ENCODE measurements at regions not wholly inside any gene's neighbourhood (a gene's known extent, or its start where the extent isn't known, plus 50 kb on each side); places are given as distances from the start of the nearest gene placed in this dataset.

DNA sequence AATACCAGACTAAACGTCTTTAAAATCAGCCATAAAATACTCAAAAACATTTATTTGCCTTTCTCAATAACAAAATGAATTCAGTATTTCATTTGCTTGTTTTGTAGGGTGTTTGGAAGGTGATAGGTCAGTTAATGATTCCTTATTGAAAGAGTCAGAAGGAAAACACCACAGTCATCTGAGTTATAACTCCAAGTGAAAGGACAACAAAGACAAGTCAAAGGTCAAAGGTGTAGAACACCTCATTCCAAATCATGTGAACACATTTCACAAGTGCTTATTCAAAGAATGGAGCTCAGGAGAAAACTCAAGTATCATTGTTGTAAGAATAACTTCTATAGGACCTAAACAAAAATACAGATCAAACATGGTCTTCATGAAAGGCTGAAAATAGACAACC lies 318.6 kb upstream of the PHF14 start:
- CTCF ChIA-PET = no interaction called here
- Histone ChIP-seq H3K56ac (ENCODE audit: extremely low read depth, insufficient read depth, low read length) (no peak overlapping the region), H4K5ac (ENCODE audit: low read depth, low read length) (no peak overlapping the region), H3K36me3 (ENCODE audit: control insufficient read depth, insufficient read depth, low read length) (no peaks in the 10 kb centered on the region), H3K9me3 (ENCODE audit: control insufficient read depth, insufficient read depth, low read length) (0 out of 2 replicates have a peak, but pooled peaks cover 4% of the 10 kb centered on the region), H3K4me2 (ENCODE audit: low read depth, low read length) (no peak overlapping the region), H3K4me1 (ENCODE audit: control insufficient read depth, insufficient read depth, low read length) (no peaks in the 10 kb centered on the region), H2BK120ac (ENCODE audit: low read depth, low read length) (no peak overlapping the region), H3K9me1 (ENCODE audit: insufficient read depth, low read length) (no peaks in the 10 kb centered on the region), H3K23ac (ENCODE audit: low read depth, low read length) (no peak overlapping the region), H2AK5ac (ENCODE audit: low read depth, low read length) (no peak overlapping the region), H3K4ac (ENCODE audit: low read depth, low read length) (no peak overlapping the region), H3K14ac (replicated peaks; ENCODE audit: low read depth, low read length) (no peak overlapping the region), H2AFZ (replicated peaks; ENCODE audit: low read length, poor library complexity) (no peak overlapping the region), H2BK20ac (ENCODE audit: low read depth, low read length) (no peak overlapping the region), H3K9ac (ENCODE audit: low read depth, low read length) (no peak overlapping the region), H3K18ac (ENCODE audit: low read depth, low read length) (no peak overlapping the region), H4K8ac (ENCODE audit: low read depth in 2 of 2, low read length in 2 of 2) (no peak overlapping the region), H3K4me3 (ENCODE audit: insufficient read depth, low read depth, low read length) (no peak overlapping the region), H4K91ac (ENCODE audit: insufficient read depth, low read depth, low read length) (no peak overlapping the region), H4K20me1 (ENCODE audit: insufficient read depth, low read length) (no peaks in the 10 kb centered on the region), H3K27ac (ENCODE audit: insufficient read depth, low read length) (no peak overlapping the region), H3K79me1 (ENCODE audit: low read depth in 1 of 2, low read length in 2 of 2) (no peaks in the 10 kb centered on the region), H2AK9ac (replicated peaks; ENCODE audit: low read depth, low read length, poor library complexity) (no peak overlapping the region), H2BK5ac (ENCODE audit: low read depth, low read length, poor library complexity, severe bottlenecking) (no peak overlapping the region), H2BK15ac (ENCODE audit: low read depth, low read length) (no peak overlapping the region), H3K27me3 (ENCODE audit: control insufficient read depth, insufficient read depth, low read length) (no peaks in the 10 kb centered on the region)
- TF ChIP-seq, protein P1, sequence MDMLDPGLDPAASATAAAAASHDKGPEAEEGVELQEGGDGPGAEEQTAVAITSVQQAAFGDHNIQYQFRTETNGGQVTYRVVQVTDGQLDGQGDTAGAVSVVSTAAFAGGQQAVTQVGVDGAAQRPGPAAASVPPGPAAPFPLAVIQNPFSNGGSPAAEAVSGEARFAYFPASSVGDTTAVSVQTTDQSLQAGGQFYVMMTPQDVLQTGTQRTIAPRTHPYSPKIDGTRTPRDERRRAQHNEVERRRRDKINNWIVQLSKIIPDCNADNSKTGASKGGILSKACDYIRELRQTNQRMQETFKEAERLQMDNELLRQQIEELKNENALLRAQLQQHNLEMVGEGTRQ (IDR thresholded peaks at IDR 0.05; ENCODE audit: low read depth, low read length) = no peak
- TF ChIP-seq CEBPB (IDR thresholded peaks at IDR 0.05; ENCODE audit: low read depth, low read length) = no peak
- no peak for TF ChIP-seq BHLHE40 (IDR thresholded peaks at IDR 0.05; ENCODE audit: low read depth, low read length)
- no peak for TF ChIP-seq MAZ (IDR thresholded peaks at IDR 0.05; ENCODE audit: borderline replicate concordance, low read depth, low read length)
- WGBS, 2 experiments (ENCODE audit: extremely low coverage in 2 of 2, insufficient read length in 1 of 2) = no CpG with 5 or more reads among the region's 1 CpG
- ATAC-seq (ENCODE audit: low read depth) (no peak), DNase-seq (no peak)
- in situ Hi-C loops (cut with MboI; ENCODE audit: low sequenced_read_pairs) = no loop called here
- intact Hi-C loops (cut with micrococcal nuclease) = no loop called here
- dilution Hi-C loops (cut with HindIII; ENCODE audit: low sequenced_read_pairs, unreplicated experiment) = no loop called here
- POLR2A ChIA-PET (ENCODE audit: unreplicated experiment) = no interaction called here
- BruUV-seq (replicated peaks) = no TSS peak

Measured in IMR-90 (cell line).